ENCODE measurements at regions not wholly inside any gene's neighbourhood (a gene's known extent, or its start where the extent isn't known, plus 50 kb on each side); places are given as distances from the start of the nearest gene placed in this dataset.

DNA sequence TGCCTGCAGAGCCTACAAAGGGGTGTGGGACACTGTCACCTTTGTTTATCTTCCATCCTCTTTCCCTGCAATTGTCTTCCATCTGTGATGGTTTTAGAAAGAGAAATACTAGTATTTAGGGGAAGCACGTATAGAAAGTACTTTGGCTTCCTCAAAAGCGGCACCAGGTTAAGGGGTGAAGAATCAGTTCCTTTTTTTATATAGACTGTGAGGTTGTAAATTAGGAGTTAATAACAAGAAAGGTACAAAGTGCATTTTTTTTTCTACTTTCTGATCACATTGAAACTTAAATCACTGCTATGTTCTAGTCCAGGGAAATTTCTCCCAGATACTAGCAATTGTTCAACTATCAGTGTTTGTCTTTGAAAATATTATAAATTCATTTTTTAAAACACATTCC, 219.3 kb downstream of the CEMIP2 start:
- TF ChIP-seq, protein P1, sequence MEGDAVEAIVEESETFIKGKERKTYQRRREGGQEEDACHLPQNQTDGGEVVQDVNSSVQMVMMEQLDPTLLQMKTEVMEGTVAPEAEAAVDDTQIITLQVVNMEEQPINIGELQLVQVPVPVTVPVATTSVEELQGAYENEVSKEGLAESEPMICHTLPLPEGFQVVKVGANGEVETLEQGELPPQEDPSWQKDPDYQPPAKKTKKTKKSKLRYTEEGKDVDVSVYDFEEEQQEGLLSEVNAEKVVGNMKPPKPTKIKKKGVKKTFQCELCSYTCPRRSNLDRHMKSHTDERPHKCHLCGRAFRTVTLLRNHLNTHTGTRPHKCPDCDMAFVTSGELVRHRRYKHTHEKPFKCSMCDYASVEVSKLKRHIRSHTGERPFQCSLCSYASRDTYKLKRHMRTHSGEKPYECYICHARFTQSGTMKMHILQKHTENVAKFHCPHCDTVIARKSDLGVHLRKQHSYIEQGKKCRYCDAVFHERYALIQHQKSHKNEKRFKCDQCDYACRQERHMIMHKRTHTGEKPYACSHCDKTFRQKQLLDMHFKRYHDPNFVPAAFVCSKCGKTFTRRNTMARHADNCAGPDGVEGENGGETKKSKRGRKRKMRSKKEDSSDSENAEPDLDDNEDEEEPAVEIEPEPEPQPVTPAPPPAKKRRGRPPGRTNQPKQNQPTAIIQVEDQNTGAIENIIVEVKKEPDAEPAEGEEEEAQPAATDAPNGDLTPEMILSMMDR (IDR thresholded peaks at IDR 0.05; ENCODE audit: low read depth, low read length) = no peak
- no peak for TF ChIP-seq POLR2A (IDR thresholded peaks at IDR 0.05; ENCODE audit: extremely low read depth, insufficient read length)
- TF ChIP-seq, protein P2, sequence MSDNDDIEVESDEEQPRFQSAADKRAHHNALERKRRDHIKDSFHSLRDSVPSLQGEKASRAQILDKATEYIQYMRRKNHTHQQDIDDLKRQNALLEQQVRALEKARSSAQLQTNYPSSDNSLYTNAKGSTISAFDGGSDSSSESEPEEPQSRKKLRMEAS (IDR thresholded peaks at IDR 0.05; ENCODE audit: low read depth, low read length) = no peak

All from NB4 (cell line).